Right lobe of liver (tissue), 6 donors: ENCODE measurements at regions not wholly inside any gene's neighbourhood (a gene's known extent, or its start where the extent isn't known, plus 50 kb on each side); places are given as distances from the start of the nearest gene placed in this dataset.

Experiments used
- ATAC-seq, 4 donors: fragments of 200-7000 bp; cut with Tn5 transposase; one replicate each; pipeline ENCODE4 v1.9.1; 2020; ENCODE audit warnings: mild to moderate bottlenecking in 4 of 4, moderate library complexity in 4 of 4
- DNase-seq, 3 donors: peaks; one replicate each; pipeline ENCODE4 v3.0.0-alpha.2; 2020
- H3K27ac ChIP-seq, 3 donors: fragments of 200-600 bp; one replicate each; pipeline ENCODE4 v1.8.0; 2022
- H3K27me3 ChIP-seq, 2 donors: fragments of 200-600 bp; one replicate each; pipeline ENCODE4 v1.8.0; 2022
- H3K36me3 ChIP-seq, 4 donors: fragments of 200-600 bp; sonication (generic) in 1 of 4; one replicate each; pipeline versions ENCODE4 v1.5.1 to v1.8.0; 2017 to 2022; ENCODE audit warnings: control low read depth in 1 of 4
- H3K4me1 ChIP-seq, 4 donors: fragments of 200-600 bp; sonication (generic) in 1 of 4; one replicate each; pipeline versions ENCODE4 v1.5.1 to v1.8.0; 2017 to 2022; ENCODE audit warnings: control low read depth in 1 of 4
- H3K4me3 ChIP-seq, 3 donors: fragments of 200-600 bp; one replicate each; pipeline ENCODE4 v1.8.0; 2022
- H3K9me3 ChIP-seq, 4 donors: fragments of 200-600 bp; sonication (generic) in 1 of 4; one replicate each; pipeline versions ENCODE4 v1.5.1 to v1.8.0; 2017 to 2022; ENCODE audit warnings: control low read depth in 1 of 4
- CTCF ChIP-seq, 4 donors: fragments of 200-600 bp in 3 of 4; fragments of 450-650 bp in 1 of 4; IDR thresholded peaks; one replicate each; pipeline versions ENCODE4 v1.5.1 to v1.8.0; 2016 to 2022; ENCODE audit warnings: antibody characterized with exemption in 4 of 4, mild to moderate bottlenecking in 2 of 4
- POLR2A ChIP-seq: fragments of 450-650 bp; IDR thresholded peaks from one replicate; pipeline ENCODE4 v1.6.1; 2017; ENCODE audit warnings: antibody characterized with exemption, mild to moderate bottlenecking
- WGBS: methylation state at CpG from one replicate; pipeline ENCODE4 v1.1.6; 2018; ENCODE audit warnings: low coverage, low lambda C conversion rate; ENCODE audit not compliant: insufficient coverage; ENCODE audit errors: missing lambda C conversion rate; 5-methylcytosine and 5-hydroxymethylcytosine counted together
- intact Hi-C, 2 donors: fragments of 100-400 bp; cut with DNase I; formaldehyde crosslinking; loops; one replicate each; pipeline versions ENCODE4 v1.11.2 to v1.14.1; 2022
- donor health status: DM: no; HTN: yes; CAD: no.
- donor health status: DM: no; HTN: no; CAD: no.
- donor health status: DM: no; HTN: no; CAD: no.
- donor health status: DM: no; HTN: yes; CAD: no.
- donor health status: DM: no; HTN: yes; CAD: no.

- no peak for TF ChIP-seq CTCF (IDR thresholded peaks at IDR 0.05)
- no peak for TF ChIP-seq POLR2A
- H3K9me3 ChIP-seq: no peaks in the 10 kb centered on the region
- H3K36me3 ChIP-seq: no peaks in the 10 kb centered on the region
- DNase-seq: no peak
- H3K4me1 ChIP-seq: no peaks in the 10 kb centered on the region
- no peak overlapping the region for H3K4me3 ChIP-seq
- intact Hi-C loops: no loop called here
- no peaks in the 10 kb centered on the region for H3K27me3 ChIP-seq
- no peak for ATAC-seq
- no peak overlapping the region for H3K27ac ChIP-seq
- WGBS: 47% methylated on average over 1 of the region's 1 CpG
These were observed 50.2 kb upstream of the MME start for GRCh38 chr3:155029941-155030340.

- TF ChIP-seq POLR2A (no peak), CTCF (IDR thresholded peaks at IDR 0.05) (no peak)
- Histone ChIP-seq H3K36me3 (no peaks in the 10 kb centered on the region), H3K4me3 (no peak overlapping the region), H3K27ac (no peak overlapping the region), H3K27me3 (no peaks in the 10 kb centered on the region), H3K9me3 (no peaks in the 10 kb centered on the region), H3K4me1 (no peaks in the 10 kb centered on the region)
- intact Hi-C loops: no loop called here
- ATAC-seq: peak; percentile 55 to 77 (median 71)
- no peak for DNase-seq
- WGBS: 50% methylated on average over 2 of the region's 2 CpGs
These were observed 53.0 kb upstream of the MME start for GRCh38 chr3:155026999-155027591.

- no peak for TF ChIP-seq POLR2A
- H3K9me3 ChIP-seq: no peaks in the 10 kb centered on the region
- no peaks in the 10 kb centered on the region for H3K4me1 ChIP-seq
- no peak overlapping the region for H3K27ac ChIP-seq
- 76% methylated on average over 2 of the region's 2 CpGs for WGBS
- ATAC-seq: no peak
- DNase-seq: no peak
- H3K36me3 ChIP-seq: no peaks in the 10 kb centered on the region
- H3K4me3 ChIP-seq: no peak overlapping the region
- no peaks in the 10 kb centered on the region for H3K27me3 ChIP-seq
- intact Hi-C loops: no loop called here
These were observed 56.0 kb upstream of the MME start for GRCh38 chr3:155024006-155024638.

- Histone ChIP-seq H3K4me1 (no peaks in the 10 kb centered on the region), H3K36me3 (no peaks in the 10 kb centered on the region), H3K9me3 (no peaks in the 10 kb centered on the region), H3K27ac (no peak overlapping the region), H3K4me3 (no peak overlapping the region), H3K27me3 (no peaks in the 10 kb centered on the region)
- no peak for DNase-seq
- ATAC-seq: no peak
- TF ChIP-seq POLR2A (no peak), CTCF (IDR thresholded peaks at IDR 0.05) (no peak)
- intact Hi-C loops: no loop called here
These were observed 57.2 kb upstream of the MME start for GRCh38 chr3:155022896-155023295.

- H3K4me1 ChIP-seq: no peaks in the 10 kb centered on the region
- ATAC-seq (no peak), DNase-seq (no peak)
- 100% methylated on average over 1 of the region's 1 CpG for WGBS
- no peak overlapping the region for H3K4me3 ChIP-seq
- no peak overlapping the region for H3K27ac ChIP-seq
- no peaks in the 10 kb centered on the region for H3K36me3 ChIP-seq
- H3K27me3 ChIP-seq: no peaks in the 10 kb centered on the region
- intact Hi-C loops: no loop called here
- H3K9me3 ChIP-seq: no peaks in the 10 kb centered on the region
- TF ChIP-seq CTCF (IDR thresholded peaks at IDR 0.05) (no peak), POLR2A (no peak)
These were observed 60.5 kb upstream of the MME start for GRCh38 chr3:155019575-155019974.
